HG03565 (cell line): ENCODE measurements at regions not wholly inside any gene's neighbourhood (a gene's known extent, or its start where the extent isn't known, plus 50 kb on each side); places are given as distances from the start of the nearest gene placed in this dataset.

Source experiments
- ATAC-seq: cut with Tn5 transposase; IDR thresholded peaks from one replicate; pipeline ENCODE4 v1.9.1; 2021; ENCODE audit warnings: mild to moderate bottlenecking, moderate library complexity; ENCODE audit not compliant: unreplicated experiment

DNA sequence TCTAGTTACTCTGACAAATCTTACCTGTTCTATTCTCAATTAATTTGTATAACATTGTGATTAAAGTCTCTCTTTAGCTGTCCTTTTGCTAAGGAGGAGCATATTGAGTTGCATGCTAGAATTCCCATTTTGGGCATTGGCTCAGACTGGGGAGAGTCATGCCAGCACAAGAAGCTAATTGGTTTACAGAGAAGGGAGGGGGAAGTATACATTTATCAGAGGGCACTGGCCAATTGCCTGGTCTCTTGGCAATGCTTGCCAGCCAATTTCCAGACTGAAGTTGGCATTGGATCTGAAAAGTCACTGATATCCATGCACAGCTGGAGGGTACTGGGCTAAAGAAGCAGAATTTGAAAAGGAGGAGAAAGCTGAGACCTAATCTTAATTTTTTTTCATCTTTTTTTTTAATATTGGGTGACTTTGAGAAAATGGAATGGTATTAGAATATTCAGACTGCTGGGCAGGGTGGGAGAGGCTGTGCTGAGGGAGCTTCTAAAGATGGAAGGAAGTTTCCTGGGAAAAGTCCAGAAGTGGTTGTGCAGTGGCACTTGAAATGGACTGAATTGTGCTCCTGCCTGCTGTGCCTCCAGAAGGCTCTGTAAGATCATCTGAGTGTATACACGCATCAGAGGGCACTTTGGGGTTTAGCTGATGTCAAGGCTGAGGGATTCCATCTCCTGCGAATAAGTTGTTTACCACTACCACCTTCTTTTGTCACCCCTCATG, 365.2 kb upstream of the DPH6 start:
- ATAC-seq = no peak

DNA sequence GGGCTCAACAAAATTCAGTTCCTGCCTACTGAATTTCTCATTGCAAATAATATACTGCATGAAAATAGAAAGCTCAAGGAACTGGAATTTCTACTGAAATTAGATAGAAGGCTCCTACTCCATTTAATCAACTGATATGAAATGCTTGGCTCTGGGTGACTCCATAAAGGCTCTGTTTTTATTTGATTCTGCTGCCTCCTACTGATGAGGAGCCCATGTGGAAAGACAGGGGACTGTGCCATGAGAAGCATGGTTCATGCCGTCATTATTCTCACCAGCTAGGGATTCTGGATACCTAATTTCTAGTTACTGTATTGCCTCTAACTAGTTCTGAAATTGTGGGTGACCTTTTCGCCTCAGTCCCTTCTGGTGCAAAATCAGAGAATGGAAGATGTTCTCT, 366.2 kb upstream of the DPH6 start:
- ATAC-seq = no peak

DNA sequence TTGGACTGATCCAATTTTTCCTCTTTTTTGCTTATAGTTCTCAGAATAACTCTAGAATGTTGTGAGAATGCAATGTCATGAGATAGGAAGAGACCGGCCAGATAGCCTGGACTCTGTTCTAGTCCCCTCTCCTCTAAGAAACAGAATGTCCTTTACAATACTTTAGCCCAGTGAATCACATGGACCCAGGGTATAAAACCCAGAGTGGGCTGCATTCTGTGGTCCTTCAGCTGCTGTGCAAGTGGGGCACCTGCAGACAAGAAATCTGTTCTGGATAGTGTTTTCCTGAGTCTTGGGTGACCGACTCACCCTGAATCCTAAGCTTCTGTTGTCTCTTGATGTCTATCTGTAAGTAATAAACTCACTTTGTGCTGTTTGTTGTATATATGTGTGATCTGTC, 368.6 kb upstream of the DPH6 start:
- no peak for ATAC-seq

DNA sequence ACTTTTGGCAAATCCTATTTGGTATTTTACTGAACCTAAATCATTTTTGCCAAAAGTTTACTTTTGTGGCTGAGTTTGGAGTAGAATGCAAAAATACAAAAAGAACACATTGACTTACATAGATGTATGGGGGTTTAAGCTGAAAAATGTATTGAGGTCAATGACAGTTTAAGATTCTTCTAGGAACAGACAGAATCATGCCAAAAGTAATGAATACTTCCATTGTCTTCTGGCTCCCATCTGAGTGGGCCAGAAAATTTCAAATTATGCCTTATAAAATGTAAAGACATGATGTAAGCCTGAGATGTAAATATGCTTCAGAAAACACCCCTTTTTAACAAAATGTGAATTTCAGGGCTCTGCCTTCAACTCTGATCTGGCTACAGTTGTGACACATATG, 375.1 kb upstream of the DPH6 start:
- no peak for ATAC-seq

DNA sequence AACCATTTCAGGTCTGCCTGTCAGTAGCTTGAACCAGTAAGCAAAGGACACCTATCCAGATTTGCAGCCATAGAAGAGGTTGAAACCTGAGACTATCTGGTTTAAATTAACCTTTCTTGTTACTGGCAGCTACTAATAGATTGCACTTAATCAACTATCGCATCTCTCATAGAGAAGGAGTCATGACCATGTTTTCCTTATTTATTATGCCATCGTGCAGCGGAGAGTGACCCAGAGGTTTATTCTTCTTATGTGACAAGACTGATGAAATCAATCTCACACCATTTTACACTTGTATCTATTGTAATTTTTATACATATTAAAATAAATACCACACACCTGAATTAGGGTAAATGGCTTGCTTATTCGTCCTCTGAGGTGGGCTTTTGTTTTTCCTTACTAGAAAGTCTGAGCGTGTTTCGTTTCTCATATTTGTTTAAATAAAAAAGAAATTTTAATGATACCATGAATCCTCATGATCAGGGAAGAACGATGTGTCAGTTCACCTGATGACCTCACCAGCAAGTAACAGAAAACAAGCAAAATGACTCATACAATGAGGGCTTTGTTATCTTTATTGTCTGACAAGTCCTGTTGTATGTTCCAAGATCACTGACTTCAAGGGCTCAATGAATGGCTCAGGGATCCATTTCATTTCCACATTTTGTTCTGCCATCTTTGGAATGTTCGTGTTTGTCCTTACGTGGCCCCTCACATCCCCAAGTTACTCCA, 379.5 kb upstream of the DPH6 start:
- no peak for ATAC-seq

DNA sequence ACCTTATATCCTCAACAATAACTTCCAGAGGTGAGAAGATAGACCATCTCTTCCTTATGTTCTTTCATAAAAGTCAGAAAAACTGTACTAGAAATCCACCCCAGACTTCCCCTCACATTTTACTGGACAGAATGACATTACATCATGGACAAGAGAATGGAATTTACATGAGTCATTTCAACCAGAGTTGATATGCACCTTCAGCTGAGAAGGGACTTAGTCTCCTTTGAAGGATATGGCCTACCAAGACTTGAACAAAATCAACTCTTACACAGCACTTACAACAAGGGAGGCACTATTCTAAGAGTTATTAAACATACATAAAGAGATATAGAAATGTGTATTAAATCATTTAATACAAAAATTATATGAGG, 380.0 kb upstream of the DPH6 start:
- ATAC-seq = no peak

DNA sequence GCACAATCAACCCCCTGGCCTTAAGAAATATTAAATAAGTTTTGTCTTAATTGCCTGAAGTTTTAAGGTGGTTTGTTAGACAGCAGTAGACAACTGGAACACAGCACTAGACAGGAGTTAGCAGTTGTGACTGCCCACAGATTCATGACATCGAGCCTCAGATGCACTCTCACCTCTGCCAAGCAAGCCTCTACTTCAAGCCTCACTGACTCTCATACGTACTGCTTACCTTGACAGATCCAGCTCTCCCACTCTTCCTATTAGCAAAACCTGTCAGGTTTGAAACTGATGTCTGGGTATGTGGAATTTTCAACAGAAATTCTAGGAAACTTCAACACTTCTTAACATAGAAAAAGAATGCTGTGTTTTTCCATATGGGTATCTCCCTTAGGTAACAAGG, 382.9 kb upstream of the DPH6 start:
- ATAC-seq = no peak

DNA sequence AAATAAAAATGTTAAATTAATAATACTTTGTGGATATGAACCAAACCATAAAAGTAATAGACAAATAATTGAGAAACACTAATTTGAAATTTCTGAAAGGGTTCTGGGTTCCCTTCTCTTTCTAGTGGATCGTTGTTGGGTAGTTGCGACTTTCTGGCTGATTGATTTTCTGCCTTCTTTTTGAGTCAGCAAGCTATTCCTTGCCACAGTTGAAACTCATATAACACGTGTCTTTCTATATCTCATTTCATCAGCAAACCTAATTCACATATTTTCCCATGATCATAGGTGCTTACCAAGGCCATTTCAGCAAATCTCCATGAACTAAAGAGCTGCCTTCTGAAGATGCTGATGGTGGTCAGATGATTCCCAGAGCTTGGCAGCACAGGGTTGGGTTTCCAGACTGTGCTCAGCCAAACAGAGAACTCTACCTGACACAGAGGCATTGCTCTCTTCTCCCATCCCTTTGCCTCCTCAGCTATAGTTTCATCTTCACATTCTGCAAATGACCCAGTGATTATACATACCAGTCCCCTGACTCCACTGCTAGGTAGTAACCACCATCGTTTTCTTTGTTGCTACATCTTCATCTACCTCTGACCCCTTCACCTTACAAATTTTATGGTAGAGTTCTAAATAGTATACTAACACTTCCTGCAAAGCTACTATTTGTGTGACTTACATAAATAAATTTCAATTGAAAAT, 383.9 kb upstream of the DPH6 start:
- ATAC-seq = peak; percentile 77

DNA sequence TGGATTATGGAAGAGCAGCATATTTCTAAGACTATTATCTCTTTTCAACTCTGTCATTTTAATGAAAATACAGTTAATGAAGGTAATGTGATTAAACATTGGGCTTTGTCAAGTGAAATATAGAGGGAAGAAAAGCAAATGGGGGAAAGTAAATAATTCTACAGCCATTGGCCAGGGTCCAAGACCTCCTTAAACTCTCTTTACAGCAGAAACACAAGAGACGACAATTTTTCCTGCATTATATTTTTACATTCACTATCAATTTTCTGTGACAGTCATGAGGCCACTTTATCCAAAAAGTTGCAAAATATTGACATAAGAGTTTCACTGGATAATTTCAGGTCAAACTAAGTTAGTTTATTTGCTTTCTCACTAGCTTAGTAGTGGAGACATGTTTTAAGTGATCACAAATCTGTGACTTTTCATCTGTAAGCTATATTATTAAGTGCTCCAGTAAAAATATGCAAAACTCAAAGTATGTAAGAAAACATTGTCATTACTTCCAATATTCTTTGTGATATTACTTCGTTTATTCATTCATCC, 385.9 kb upstream of the DPH6 start:
- ATAC-seq = no peak

DNA sequence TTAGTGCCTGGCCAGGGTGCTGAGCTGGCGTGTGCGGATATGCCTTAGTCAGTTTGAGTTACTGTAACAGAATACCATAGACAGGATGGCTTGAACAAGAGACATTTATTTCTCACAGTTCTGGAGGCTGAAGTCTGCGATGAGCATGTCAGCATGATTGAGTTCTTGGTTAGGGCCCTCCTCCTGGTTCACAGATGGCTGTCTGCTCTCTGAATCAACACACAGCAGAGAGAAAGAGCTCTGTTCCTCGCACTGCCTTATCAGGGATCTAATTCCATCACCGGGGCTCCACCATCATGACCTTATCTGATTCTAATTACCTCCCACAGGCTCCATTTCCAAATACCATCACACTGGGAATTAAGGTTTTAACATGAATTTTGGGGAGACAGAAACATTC, 386.6 kb upstream of the DPH6 start:
- ATAC-seq = no peak

DNA sequence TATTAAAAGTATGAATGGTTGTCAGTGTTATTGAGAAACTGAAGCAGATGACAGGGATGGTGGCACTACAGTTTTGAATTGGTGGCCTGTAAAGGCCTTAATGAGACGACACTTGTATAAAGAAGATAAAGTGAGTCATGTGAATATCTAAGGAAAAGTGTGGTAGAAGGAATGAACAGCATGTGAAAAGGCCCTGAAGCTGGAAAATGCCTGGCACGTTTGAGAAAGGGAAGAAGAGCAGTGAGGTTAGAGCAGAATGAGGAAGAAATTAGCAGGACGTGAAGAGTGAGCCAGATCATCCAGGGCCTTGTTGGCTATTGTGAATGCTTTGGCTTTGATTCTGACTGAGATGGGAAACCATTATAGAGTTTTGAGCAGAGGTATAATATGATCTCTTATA, 387.6 kb upstream of the DPH6 start:
- ATAC-seq = no peak

DNA sequence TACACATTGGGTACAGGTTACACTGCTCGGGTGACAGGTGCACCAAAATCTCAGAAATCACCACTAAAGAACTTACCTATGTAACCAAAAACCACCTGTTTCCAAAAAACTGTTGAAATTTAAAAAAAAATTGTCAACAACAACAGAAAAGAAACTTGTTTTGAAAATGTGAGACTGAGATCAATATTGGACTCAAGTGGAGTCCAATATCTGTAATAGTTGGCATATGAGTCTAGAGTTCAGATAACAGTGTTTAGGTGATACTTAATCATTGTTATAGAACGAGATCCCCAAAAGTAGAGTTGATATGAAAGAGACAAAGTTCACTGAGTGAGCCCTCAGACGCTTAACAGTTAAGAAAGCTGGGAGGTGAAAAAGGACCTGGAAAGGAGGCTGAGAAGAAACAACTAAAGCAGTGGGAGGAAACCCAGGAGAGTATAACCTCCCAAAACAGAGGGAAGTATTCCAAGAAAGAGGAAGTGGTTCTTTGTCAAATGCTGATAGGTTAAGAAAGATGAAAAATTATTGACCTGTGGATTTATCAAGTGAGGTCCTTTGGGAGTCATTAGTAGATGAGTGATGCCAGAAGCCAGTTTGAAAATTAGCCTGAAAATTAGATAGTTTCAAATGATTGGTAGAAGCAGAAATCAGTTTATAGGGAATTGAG, 388.6 kb upstream of the DPH6 start:
- ATAC-seq = no peak

DNA sequence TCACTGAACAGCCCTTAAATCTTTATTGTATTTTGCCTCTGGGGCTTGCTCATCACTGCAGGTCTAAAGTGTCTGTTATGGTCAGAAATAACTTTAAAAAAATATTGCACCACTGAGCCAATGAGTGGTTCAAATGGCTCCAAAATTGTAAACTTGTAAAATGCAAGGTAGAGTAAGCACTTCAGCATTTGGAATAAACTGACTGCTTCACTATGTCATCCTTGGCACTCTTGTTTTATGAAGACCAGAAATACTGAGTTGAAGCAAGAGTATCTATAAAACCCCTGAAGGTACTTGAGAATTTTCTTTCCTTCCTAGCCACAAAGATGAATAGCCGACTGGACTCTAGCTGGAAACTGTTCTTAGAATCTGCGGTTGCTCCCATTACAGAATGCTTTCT, 390.3 kb upstream of the DPH6 start:
- ATAC-seq = no peak

DNA sequence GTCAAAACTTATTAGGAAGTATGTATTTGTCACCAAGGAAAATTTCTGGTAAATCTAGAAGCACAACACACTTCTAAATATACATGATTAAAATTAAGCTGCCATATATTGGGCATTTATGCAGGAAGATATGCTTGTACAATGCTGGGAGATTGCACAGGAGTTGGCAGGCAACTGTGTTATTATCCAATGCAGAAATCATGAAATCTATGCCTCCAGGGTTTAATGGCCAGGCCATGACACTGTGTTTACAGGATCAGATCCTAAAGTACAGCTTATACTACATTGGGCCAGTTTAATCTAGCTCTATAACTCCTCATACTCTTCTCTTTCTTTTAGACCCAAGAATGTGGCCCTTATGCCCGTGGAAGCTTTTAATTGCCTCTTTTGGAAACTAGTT, 391.4 kb upstream of the DPH6 start:
- ATAC-seq = no peak

DNA sequence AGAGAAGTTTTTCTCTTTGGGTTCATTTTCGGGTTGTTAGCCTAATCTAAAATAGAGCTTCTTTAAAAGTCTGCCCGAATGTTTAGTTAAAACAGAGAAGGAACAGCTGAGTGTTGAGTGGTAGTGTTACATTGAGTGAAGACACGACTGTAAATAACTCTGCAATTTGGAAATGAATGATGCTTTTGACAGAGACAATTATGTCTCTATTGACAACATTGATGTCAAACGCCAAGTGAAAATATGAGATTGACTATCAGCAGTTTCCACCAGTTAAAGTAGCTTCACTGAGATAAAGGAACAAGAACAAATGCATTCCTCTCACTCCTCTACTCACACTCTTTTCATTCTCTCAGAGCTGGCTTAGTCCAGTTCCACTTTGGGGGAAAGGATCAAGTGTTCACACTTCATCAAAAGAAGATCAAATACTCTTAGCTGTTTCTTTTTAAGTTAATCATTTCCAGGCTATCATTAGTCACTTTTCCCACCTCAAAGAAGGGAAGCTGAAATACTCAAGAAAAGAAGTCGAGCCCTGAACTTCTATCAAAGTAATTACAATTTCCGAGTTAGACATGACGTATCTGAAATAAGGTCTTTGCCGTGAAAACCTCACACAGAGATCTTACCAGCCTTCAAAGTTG, 399.1 kb upstream of the DPH6 start:
- no peak for ATAC-seq

DNA sequence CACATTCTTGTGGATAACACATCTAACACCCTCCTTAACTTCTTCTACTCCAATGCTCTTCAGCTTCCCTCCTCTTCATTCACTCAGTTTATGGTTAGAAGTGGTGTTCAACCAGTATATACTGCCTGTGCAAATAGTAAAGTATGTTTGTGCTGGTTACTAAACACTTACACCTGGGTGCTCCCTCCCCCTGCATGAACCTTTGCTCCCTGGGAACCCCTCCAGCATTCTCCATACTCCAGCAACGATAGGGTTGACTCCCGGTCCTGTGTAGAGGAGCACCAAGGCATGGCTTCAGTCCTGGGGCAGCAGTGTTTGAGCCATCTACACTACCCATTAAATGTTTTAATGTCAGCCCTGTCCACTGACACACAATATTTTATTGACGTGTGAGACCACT, 407.5 kb upstream of the DPH6 start:
- no peak for ATAC-seq

DNA sequence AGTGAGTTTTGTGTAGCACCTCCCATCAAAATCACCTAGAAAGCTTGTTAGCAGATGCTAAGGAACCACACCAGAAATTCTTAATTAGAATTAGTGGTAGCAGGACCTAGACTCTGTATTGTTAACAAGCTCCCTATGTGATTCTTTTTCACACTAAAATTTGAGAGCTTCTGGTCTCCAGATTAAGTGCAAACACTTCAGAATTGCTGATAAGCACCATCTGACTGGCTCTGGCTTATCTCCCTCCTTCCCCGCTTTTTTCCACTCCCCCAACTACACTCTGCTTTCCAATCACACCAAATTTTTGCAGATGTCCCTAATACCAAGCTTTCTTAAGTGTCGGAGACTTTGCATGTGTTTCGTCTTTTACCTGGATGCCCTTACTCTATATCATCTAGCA, 410.1 kb upstream of the DPH6 start:
- ATAC-seq = no peak

DNA sequence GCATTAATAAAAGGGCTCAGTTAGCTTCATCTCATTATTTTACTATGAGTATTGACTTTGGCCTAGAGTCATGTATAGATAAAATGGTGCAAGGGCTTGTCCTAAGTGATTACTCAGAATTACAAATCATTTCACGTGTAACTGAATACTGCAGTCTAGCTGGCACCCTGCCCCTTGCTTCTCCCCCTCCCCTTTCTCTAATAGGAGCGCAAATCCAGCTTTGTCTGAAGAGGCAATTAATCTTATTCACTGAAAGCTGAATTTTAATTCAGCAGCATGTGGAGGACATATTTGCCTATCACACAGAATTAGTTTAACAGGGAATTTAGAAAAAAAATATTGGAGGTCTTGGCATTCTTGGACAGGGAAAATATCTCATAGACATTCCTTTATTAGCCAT, 412.1 kb upstream of the DPH6 start:
- no peak for ATAC-seq

DNA sequence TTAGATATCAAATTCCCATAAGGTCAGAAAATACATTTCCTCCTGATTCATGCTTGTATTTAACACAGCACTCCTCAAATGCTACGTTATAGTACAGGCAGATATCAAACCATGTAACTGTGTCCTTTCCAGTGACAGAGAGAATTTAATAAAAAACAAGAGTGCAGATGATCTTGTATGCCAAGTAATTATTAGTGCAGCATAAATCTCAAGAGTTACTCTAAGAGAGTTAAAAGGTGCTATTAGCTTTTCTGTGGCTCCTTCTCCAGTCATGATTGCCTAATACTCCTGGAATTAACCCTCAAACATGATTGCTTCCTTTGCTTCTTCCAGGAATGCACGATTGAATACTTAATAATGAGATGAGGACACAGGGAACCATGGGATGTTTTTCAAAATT, 413.0 kb upstream of the DPH6 start:
- no peak for ATAC-seq

DNA sequence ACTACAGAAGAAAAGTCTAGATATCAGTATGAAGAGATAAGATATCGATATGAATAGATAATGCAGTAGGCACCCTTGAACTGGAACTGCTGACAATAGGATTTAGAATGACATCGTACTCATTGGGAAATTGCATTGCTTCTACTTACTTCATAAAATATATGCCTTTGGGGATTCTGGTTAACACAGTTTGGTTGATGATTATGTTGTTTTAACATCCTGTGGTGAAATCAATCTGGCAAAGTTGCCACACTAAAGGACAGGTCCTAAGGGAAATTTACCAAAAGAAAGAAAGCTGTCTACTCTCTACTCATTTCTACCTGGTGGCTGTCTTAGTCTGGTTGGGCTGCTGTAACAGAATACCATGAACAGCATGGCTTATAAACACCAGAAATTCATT, 417.4 kb upstream of the DPH6 start:
- no peak for ATAC-seq

DNA sequence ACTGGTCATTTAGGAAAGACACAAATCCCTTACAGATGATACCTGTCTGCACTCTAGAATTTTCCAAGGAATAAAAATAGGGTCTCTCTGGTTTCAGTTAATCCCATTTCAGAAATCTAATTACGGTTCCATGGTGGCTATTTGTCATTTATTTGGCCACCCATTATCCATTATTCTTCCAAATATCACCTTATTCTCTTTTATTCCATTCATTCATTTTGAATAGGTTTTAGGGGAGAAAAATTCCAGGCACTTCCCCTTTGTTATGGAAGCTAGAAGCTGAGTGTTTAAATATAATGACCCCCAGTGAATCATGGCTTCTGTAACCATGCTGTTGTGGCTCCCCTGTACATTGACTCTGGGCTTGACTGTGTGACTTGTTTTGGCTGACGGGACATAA, 420.8 kb upstream of the DPH6 start:
- no peak for ATAC-seq
